ENCODE measurements at regions not wholly inside any gene's neighbourhood (a gene's known extent, or its start where the extent isn't known, plus 50 kb on each side); places are given as distances from the start of the nearest gene placed in this dataset.

DNA sequence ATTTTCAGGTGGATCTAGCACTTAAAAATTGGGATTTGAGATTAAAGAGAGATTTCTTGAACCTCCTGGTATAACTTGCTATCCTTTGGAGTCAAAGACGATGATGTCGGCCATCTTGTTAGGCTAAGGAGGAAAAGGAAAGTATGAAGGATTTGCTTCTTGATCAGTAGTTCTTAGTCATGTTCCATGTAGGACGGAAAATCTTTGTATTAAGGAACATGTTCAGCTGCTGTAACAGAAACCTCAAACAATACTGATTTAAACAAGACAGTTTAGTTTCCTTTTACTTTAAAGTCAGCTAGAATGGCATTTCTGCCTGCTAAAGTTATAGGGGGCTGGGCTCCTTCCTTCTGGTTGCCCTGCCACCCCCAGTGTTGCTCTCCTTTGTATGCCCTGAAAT lies 56.4 kb upstream of the MGAT5 start:
- 82% methylated on average over 3 of the region's 3 CpGs for WGBS (ENCODE audit: insufficient coverage, insufficient replicate concordance, low lambda C conversion rate, missing lambda C conversion rate)
- intact Hi-C loops (cut with micrococcal nuclease; ENCODE audit: unreplicated experiment): no loop called here
- TF ChIP-seq, protein P1, sequence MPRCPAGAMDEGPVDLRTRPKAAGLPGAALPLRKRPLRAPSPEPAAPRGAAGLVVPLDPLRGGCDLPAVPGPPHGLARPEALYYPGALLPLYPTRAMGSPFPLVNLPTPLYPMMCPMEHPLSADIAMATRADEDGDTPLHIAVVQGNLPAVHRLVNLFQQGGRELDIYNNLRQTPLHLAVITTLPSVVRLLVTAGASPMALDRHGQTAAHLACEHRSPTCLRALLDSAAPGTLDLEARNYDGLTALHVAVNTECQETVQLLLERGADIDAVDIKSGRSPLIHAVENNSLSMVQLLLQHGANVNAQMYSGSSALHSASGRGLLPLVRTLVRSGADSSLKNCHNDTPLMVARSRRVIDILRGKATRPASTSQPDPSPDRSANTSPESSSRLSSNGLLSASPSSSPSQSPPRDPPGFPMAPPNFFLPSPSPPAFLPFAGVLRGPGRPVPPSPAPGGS (IDR thresholded peaks at IDR 0.05; ENCODE audit: borderline replicate concordance, insufficient read depth, low read depth, low read length, poor library complexity, severe bottlenecking): no peak
- TF ChIP-seq BACH1 (IDR thresholded peaks at IDR 0.05; ENCODE audit: borderline replicate concordance): no peak
- TF ChIP-seq, protein P2, sequence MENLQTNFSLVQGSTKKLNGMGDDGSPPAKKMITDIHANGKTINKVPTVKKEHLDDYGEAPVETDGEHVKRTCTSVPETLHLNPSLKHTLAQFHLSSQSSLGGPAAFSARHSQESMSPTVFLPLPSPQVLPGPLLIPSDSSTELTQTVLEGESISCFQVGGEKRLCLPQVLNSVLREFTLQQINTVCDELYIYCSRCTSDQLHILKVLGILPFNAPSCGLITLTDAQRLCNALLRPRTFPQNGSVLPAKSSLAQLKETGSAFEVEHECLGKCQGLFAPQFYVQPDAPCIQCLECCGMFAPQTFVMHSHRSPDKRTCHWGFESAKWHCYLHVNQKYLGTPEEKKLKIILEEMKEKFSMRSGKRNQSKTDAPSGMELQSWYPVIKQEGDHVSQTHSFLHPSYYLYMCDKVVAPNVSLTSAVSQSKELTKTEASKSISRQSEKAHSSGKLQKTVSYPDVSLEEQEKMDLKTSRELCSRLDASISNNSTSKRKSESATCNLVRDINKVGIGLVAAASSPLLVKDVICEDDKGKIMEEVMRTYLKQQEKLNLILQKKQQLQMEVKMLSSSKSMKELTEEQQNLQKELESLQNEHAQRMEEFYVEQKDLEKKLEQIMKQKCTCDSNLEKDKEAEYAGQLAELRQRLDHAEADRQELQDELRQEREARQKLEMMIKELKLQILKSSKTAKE (IDR thresholded peaks at IDR 0.05; ENCODE audit: low read depth, poor library complexity, severe bottlenecking): no peak
- no peak for TF ChIP-seq RBBP5 (conservative IDR thresholded peaks at IDR 0.05)
- TF ChIP-seq ESRRA (IDR thresholded peaks at IDR 0.05; ENCODE audit: low read length): no peak
- no peak for TF ChIP-seq NFXL1 (IDR thresholded peaks at IDR 0.05; ENCODE audit: borderline replicate concordance)
- no peak for TF ChIP-seq ZNF24 (IDR thresholded peaks at IDR 0.05)
- TF ChIP-seq, protein P3, sequence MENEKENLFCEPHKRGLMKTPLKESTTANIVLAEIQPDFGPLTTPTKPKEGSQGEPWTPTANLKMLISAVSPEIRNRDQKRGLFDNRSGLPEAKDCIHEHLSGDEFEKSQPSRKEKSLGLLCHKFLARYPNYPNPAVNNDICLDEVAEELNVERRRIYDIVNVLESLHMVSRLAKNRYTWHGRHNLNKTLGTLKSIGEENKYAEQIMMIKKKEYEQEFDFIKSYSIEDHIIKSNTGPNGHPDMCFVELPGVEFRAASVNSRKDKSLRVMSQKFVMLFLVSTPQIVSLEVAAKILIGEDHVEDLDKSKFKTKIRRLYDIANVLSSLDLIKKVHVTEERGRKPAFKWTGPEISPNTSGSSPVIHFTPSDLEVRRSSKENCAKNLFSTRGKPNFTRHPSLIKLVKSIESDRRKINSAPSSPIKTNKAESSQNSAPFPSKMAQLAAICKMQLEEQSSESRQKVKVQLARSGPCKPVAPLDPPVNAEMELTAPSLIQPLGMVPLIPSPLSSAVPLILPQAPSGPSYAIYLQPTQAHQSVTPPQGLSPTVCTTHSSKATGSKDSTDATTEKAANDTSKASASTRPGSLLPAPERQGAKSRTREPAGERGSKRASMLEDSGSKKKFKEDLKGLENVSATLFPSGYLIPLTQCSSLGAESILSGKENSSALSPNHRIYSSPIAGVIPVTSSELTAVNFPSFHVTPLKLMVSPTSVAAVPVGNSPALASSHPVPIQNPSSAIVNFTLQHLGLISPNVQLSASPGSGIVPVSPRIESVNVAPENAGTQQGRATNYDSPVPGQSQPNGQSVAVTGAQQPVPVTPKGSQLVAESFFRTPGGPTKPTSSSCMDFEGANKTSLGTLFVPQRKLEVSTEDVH (IDR thresholded peaks at IDR 0.05; ENCODE audit: low read depth, partially characterized antibody): no peak
- TF ChIP-seq NRF1 (conservative IDR thresholded peaks at IDR 0.05; ENCODE audit: low read depth, low read length): no peak
- no peak for TF ChIP-seq EED (IDR thresholded peaks at IDR 0.05; ENCODE audit: low read depth)
- TF ChIP-seq, protein P4, sequence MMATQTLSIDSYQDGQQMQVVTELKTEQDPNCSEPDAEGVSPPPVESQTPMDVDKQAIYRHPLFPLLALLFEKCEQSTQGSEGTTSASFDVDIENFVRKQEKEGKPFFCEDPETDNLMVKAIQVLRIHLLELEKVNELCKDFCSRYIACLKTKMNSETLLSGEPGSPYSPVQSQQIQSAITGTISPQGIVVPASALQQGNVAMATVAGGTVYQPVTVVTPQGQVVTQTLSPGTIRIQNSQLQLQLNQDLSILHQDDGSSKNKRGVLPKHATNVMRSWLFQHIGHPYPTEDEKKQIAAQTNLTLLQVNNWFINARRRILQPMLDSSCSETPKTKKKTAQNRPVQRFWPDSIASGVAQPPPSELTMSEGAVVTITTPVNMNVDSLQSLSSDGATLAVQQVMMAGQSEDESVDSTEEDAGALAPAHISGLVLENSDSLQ (IDR thresholded peaks at IDR 0.05): no peak
- no peak for TF ChIP-seq ZZZ3 (IDR thresholded peaks at IDR 0.05; ENCODE audit: control insufficient read depth, insufficient read length, low read depth)
- no peak for TF ChIP-seq CHD1 (IDR thresholded peaks at IDR 0.05; ENCODE audit: low read depth, low read length)
- TF ChIP-seq, protein P5, sequence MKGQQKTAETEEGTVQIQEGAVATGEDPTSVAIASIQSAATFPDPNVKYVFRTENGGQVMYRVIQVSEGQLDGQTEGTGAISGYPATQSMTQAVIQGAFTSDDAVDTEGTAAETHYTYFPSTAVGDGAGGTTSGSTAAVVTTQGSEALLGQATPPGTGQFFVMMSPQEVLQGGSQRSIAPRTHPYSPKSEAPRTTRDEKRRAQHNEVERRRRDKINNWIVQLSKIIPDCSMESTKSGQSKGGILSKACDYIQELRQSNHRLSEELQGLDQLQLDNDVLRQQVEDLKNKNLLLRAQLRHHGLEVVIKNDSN (IDR thresholded peaks at IDR 0.05; ENCODE audit: borderline replicate concordance, extremely low read length, insufficient read depth, low read depth, low read length): no peak
- no peak for TF ChIP-seq CREM (IDR thresholded peaks at IDR 0.05; ENCODE audit: low read depth)
- TF ChIP-seq STAT3 (IDR thresholded peaks at IDR 0.05; ENCODE audit: low read depth, low read length): no peak

More for the DNA sequence above, 56.4 kb upstream of the MGAT5 start:
- no peak for ATAC-seq
- POLR2A ChIA-PET: no interaction called here
- no TSS peak for BruUV-seq (replicated peaks)
- Histone ChIP-seq H4K20me1 (ENCODE audit: control insufficient read depth, insufficient read depth) (no peaks in the 10 kb centered on the region; the same call in 1 of the 2 replicates), H3K79me2 (ENCODE audit: control insufficient read depth, insufficient read depth, low read length) (peaks cover 80% of the 10 kb centered on the region), H2AFZ (ENCODE audit: control insufficient read depth, low read depth, low read length) (no peak overlapping the region), H3K36me3 (ENCODE audit: control insufficient read depth in 2 of 2, insufficient read depth in 2 of 2, low read length in 1 of 2) (peaks cover 0 to 4% of the 10 kb centered on the region in 2 experiments; a peak in 1 of 4 replicates), H3K4me1 (ENCODE audit: control insufficient read depth, insufficient read depth, low read length) (peaks cover 31% of the 10 kb centered on the region), H3K9me3 (replicated peaks; ENCODE audit: control insufficient read depth, insufficient read depth, low read length) (no peaks in the 10 kb centered on the region), H3K27me3 (replicated peaks in 1 of 2; ENCODE audit: control insufficient read depth in 2 of 2, insufficient read depth in 2 of 2, low read length in 1 of 2) (no peaks in the 10 kb centered on the region), H3K4me3 (no peak overlapping the region), H3K27ac (ENCODE audit: control insufficient read depth, insufficient read depth) (no peak overlapping the region; the same call in 1 of the 2 replicates), H3K4me2 (ENCODE audit: control insufficient read depth, insufficient read depth) (peak overlapping the region; percentile 50), H3K9ac (ENCODE audit: control insufficient read depth, insufficient read depth, low read length) (no peak overlapping the region)
- SMC1A ChIA-PET (ENCODE audit: uncharacterized antibody, unreplicated experiment): interaction anchor here (1.0 to 4.1 kb wide), 10 partner anchors 10 to 214 kb away, joined by 3 to 25 read pairs (median 4); no protein-coding TSS in a partner anchor
- peak; percentile 61 for FAIRE-seq
- RAD21 ChIA-PET (ENCODE audit: unreplicated experiment): interaction anchor here (1.2 to 2.7 kb wide), 3 partner anchors 10 to 214 kb away, joined by 3 to 13 read pairs (median 12); no protein-coding TSS in a partner anchor
- DNase-seq (ENCODE audit: low read depth, low spot score): no peak
- in situ Hi-C loops (cut with MboI): no loop called here
- CTCF ChIA-PET: interaction anchor here (1.1 to 4.5 kb wide), 5 partner anchors 10 to 313 kb away, joined by 3 to 53 read pairs (median 5); no protein-coding TSS in a partner anchor

Data from GM12878 (cell line).